Mucosa of descending colon (tissue), 3 donors: ENCODE measurements at regions not wholly inside any gene's neighbourhood (a gene's known extent, or its start where the extent isn't known, plus 50 kb on each side); places are given as distances from the start of the nearest gene placed in this dataset.
A peak's percentile ranks its signal among the peaks of the same experiment; 100 is the strongest.

ENCODE experiments used
- ATAC-seq: fragments of 200-7000 bp; cut with Tn5 transposase; one replicate; pipeline ENCODE4 v1.9.1; 2020; ENCODE audit warnings: mild to moderate bottlenecking, moderate library complexity
- DNase-seq, 3 donors: peaks; one replicate each; pipeline ENCODE4 v3.0.0-alpha.2; 2020
- H3K36me3 ChIP-seq: fragments of 200-600 bp; one replicate; pipeline ENCODE4 v1.8.0; 2021; ENCODE audit warnings: low read depth, mild to moderate bottlenecking
- H3K4me1 ChIP-seq: fragments of 200-600 bp; one replicate; pipeline ENCODE4 v1.8.0; 2021; ENCODE audit warnings: low read depth, mild to moderate bottlenecking
- H3K4me3 ChIP-seq: fragments of 200-600 bp; one replicate; pipeline ENCODE4 v1.8.0; 2021; ENCODE audit warnings: mild to moderate bottlenecking
- H3K9me3 ChIP-seq: fragments of 200-600 bp; one replicate; pipeline ENCODE4 v1.8.0; 2021; ENCODE audit warnings: mild to moderate bottlenecking
- CTCF ChIP-seq: fragments of 200-600 bp; IDR thresholded peaks from one replicate; pipeline ENCODE4 v1.8.0; 2022; ENCODE audit warnings: antibody characterized with exemption, mild to moderate bottlenecking
- intact Hi-C, 2 donors: fragments of 100-400 bp; cut with DNase I in 1 of 2; cut with micrococcal nuclease in 1 of 2; formaldehyde crosslinking; loops; one replicate each; pipeline versions ENCODE4 v1.11.0 to v1.11.1; 2022; cut with DNase I, micrococcal nuclease
- donor health status: DM: no; HTN: no; CAD: no; lungs with moderate emphysema.
- donor health status: DM: no; HTN: no; CAD: no.
- donor health status: DM: no; HTN: yes; CAD: no.

GRCh38 chr6:150651808-150652470 is 52.3 kb downstream of the PLEKHG1 start:
- no peak for TF ChIP-seq CTCF
- intact Hi-C loops, result no loop called here
- Histone ChIP-seq H3K9me3 (no peaks in the 10 kb centered on the region), H3K4me1 (peaks cover 13% of the 10 kb centered on the region), H3K36me3 (no peaks in the 10 kb centered on the region), H3K4me3 (no peak overlapping the region)
- DNase-seq (no peak), ATAC-seq (no peak)

DNA sequence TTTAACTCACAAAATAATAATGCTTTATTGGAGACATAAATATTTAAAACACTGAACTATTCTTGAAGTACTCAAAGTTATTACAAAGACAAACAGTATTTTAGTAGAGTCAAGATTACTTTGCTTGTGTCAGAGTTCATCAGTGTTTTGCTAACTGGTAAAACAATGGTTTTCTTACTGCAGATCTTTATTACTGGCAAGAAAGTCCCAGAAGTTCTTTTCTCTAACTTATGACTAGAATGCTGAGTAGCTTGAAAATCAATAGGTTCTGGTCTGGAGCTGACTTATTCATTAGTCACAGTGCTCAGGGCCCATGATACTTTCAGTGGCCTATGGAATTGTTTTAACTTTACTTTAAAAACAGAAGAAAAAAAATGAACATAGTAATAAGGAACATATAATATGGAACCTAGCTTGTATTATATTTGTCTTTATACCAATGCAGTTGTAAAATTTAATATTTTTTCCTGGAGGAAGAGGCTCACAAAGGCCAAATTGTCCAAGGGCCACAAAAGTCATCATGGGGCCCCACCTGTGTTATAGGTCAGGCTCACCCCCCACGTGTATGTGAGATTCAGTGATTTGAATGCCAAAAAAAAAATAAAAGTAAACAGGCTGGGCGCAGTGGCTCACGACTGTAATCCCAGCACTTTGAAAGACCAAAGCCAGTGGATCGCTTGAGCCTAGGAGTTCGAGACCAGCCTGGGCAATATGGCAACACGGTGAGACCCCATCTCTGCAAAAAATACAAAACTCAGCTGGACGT is 53.3 kb downstream of the PLEKHG1 start:
- ATAC-seq (peak; percentile 93), DNase-seq (peak; percentile 55 to 78 (median 62))
- H3K4me1 ChIP-seq, result peaks cover 13% of the 10 kb centered on the region
- intact Hi-C loops, result no loop called here
- no peaks in the 10 kb centered on the region for H3K9me3 ChIP-seq
- no peak overlapping the region for H3K4me3 ChIP-seq
- no peaks in the 10 kb centered on the region for H3K36me3 ChIP-seq
- TF ChIP-seq CTCF, result no peak

DNA sequence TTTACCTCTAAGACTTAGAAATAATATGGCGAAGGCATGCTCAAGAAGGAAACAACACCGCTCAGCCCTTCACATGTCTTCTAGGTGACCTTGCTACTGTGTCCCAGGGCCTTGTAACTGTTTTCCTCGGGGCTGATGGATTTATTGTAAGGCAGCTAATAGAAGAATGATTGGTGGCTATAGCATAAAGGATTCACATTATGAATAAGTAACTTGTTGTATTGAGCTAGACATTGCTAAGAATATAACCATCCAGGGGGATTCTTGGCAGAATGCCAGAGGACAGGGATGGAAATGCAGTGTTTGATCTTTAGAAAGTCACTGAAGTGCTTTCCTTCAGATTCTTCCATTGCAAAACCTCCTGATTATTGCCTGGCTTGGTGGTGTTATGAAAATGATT is 54.9 kb downstream of the PLEKHG1 start:
- Histone ChIP-seq H3K9me3 (no peaks in the 10 kb centered on the region), H3K4me1 (peaks cover 13% of the 10 kb centered on the region), H3K4me3 (no peak overlapping the region), H3K36me3 (no peaks in the 10 kb centered on the region)
- DNase-seq (no peak), ATAC-seq (no peak)
- TF ChIP-seq CTCF, result no peak
- intact Hi-C loops, result no loop called here

DNA sequence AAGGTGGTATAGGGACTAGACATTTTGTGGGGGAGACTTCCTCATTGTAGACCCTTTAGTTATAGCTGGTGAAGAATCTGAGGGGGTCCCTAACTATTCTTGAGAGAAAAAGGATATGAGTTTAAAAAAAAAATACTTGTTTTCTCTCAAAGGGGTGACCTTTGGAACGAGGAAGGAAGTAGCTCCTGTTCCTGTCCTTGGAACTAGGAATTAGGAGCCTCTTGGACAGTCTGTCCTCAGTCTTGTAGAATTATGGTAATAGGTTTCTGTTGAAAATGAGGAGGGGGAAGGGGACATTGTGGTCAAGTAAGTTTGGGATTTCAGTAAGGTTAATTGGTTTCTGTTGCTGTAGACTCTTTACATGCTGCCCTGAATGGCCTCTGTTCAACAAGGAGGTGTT is 56.5 kb downstream of the PLEKHG1 start:
- Histone ChIP-seq H3K4me3 (no peak overlapping the region), H3K9me3 (no peaks in the 10 kb centered on the region), H3K36me3 (no peaks in the 10 kb centered on the region), H3K4me1 (peaks cover 13% of the 10 kb centered on the region)
- intact Hi-C loops, result no loop called here
- DNase-seq, result peak in 1 of 3 donors; percentile 43
- peak; percentile 49 for ATAC-seq
- TF ChIP-seq CTCF, result no peak

DNA sequence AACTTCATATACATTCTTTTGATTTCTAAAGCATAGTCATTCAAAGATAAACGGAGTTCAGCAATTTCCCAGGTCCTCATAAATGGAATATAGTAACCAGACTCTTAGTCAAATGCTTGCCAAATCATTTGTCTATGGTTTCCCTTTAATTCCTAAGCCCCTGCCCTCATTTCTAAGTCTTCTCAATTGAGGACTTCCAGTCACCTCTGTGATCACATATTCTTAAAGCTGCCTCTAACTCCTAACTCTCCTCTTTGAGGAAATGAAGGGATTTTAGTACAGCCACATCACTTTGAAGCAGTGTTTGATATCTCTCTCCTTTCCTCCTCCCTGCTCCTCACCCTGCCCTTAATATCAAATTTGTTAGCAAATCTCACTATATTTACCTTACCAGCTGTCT is 58.7 kb downstream of the PLEKHG1 start:
- DNase-seq, result no peak
- Histone ChIP-seq H3K4me3 (no peak overlapping the region), H3K4me1 (peaks cover 2% of the 10 kb centered on the region), H3K36me3 (no peaks in the 10 kb centered on the region), H3K9me3 (no peaks in the 10 kb centered on the region)
- no peak for ATAC-seq
- no peak for TF ChIP-seq CTCF
- intact Hi-C loops, result no loop called here
